A673 (cell line): ENCODE measurements at regions not wholly inside any gene's neighbourhood (a gene's known extent, or its start where the extent isn't known, plus 50 kb on each side); places are given as distances from the start of the nearest gene placed in this dataset.

Source experiments
- BruUV-seq: library from RNA; stranded (reverse); fragments of 400-500 nt; replicated peaks from 2 replicates; lab custom pipeline; 2021; lab: Mats Ljungman, UMichigan
- CTCF ChIA-PET: fragments of 300-600 bp; sonication (Branson Sonifier 250); formaldehyde crosslinking; loops from one replicate; lab custom pipeline; 2022; ENCODE audit warnings: antibody characterized with exemption; lab: Charles Lee
- POLR2A ChIA-PET: fragments of 300-600 bp; sonication (Branson Sonifier 250); formaldehyde crosslinking; loops from one replicate; lab custom pipeline; 2022; ENCODE audit warnings: antibody characterized with exemption; ENCODE audit not compliant: low non-redundant PET; lab: Charles Lee
- DNase-seq: peaks from one replicate; pipeline ENCODE4 v3.0.0-alpha.2; 2015; ENCODE audit warnings: low spot score
- H3K27ac ChIP-seq: fragments of 200-600 bp; sonication (generic); 2 replicates; pipeline ENCODE4 v1.5.1; 2016; ENCODE audit warnings: mixed run types, low read depth, mild to moderate bottlenecking, mixed read lengths, antibody characterized with exemption, low read length; ENCODE audit not compliant: poor library complexity, severe bottlenecking
- H3K27me3 ChIP-seq: fragments of 200-600 bp; sonication (generic); replicated peaks from 2 replicates; pipeline ENCODE4 v1.6.1; 2017; ENCODE audit warnings: mixed run types, low read depth, mild to moderate bottlenecking, mixed read lengths, antibody characterized with exemption, low read length; ENCODE audit not compliant: insufficient read depth, poor library complexity
- H3K36me3 ChIP-seq: fragments of 200-600 bp; sonication (generic); 2 replicates; pipeline ENCODE4 v1.6.1; 2016; ENCODE audit warnings: mixed run types, mild to moderate bottlenecking, mixed read lengths, antibody characterized with exemption, low read length; ENCODE audit not compliant: insufficient read depth, poor library complexity, severe bottlenecking
- H3K4me1 ChIP-seq: fragments of 200-600 bp; sonication (generic); 2 replicates; pipeline ENCODE4 v1.6.1; 2017; ENCODE audit warnings: mixed run types, mild to moderate bottlenecking, mixed read lengths, antibody characterized with exemption, low read length; ENCODE audit not compliant: insufficient read depth, poor library complexity, severe bottlenecking
- H3K4me3 ChIP-seq: fragments of 200-600 bp; sonication (generic); 2 replicates; pipeline ENCODE4 v1.5.1; 2016; ENCODE audit warnings: low read depth, mixed run types, mild to moderate bottlenecking, mixed read lengths, low read length; ENCODE audit not compliant: poor library complexity, severe bottlenecking
- H3K9me3 ChIP-seq: fragments of 200-600 bp; sonication (generic); 2 replicates; pipeline ENCODE4 v1.6.1; 2016; ENCODE audit warnings: mixed run types, low read depth, mild to moderate bottlenecking, mixed read lengths, antibody characterized with exemption, low read length; ENCODE audit not compliant: poor library complexity, severe bottlenecking
- CTCF ChIP-seq: fragments of 300-800, 200-600 bp; sonication (generic); conservative IDR thresholded peaks from 2 replicates; pipeline ENCODE4 v1.5.1; 2017; ENCODE audit warnings: low read depth, mild to moderate bottlenecking, antibody characterized with exemption, low read length, moderate library complexity, mixed read lengths
- EZH2 ChIP-seq: fragments of 200-600 bp; sonication (generic); IDR thresholded peaks from 2 replicates; pipeline ENCODE4 v1.6.1; 2017; ENCODE audit warnings: borderline replicate concordance, low read depth, mild to moderate bottlenecking, mixed read lengths, antibody characterized with exemption, low read length; ENCODE audit not compliant: poor library complexity, severe bottlenecking
- intact Hi-C: fragments of 100-400 bp; cut with micrococcal nuclease; formaldehyde crosslinking; loops from one replicate; pipeline ENCODE4 v1.10.0; 2022; ENCODE audit not compliant: unreplicated experiment

GRCh38 chr16:73315645-73316044 lies 267.7 kb upstream of the ZFHX3 start:
- no TSS peak for BruUV-seq

GRCh38 chr16:73313950-73314349 lies 266.0 kb upstream of the ZFHX3 start:
- BruUV-seq = no TSS peak
- peaks cover 4% of the 10 kb centered on the region for H3K27me3 ChIP-seq
- ChIA-PET POLR2A (no interaction called here), CTCF (no interaction called here)
- TF ChIP-seq CTCF = no peak
- no peak for TF ChIP-seq EZH2
- no peak overlapping the region for H3K27ac ChIP-seq
- intact Hi-C loops = no loop called here
- no peaks in the 10 kb centered on the region for H3K4me1 ChIP-seq
- H3K4me3 ChIP-seq = no peak overlapping the region
- no peak for DNase-seq
- no peaks in the 10 kb centered on the region for H3K36me3 ChIP-seq
- no peaks in the 10 kb centered on the region for H3K9me3 ChIP-seq

More at GRCh38 chr16:73315645-73316044, 267.7 kb upstream of the ZFHX3 start:
- intact Hi-C loops = no loop called here
- no peak overlapping the region for H3K4me3 ChIP-seq
- no peaks in the 10 kb centered on the region for H3K9me3 ChIP-seq
- H3K27ac ChIP-seq = no peak overlapping the region
- POLR2A ChIA-PET = no interaction called here
- CTCF ChIA-PET = no interaction called here
- DNase-seq = no peak
- H3K4me1 ChIP-seq = no peaks in the 10 kb centered on the region
- TF ChIP-seq CTCF = no peak
- no peak for TF ChIP-seq EZH2
- peaks cover 18% of the 10 kb centered on the region for H3K27me3 ChIP-seq
- no peaks in the 10 kb centered on the region for H3K36me3 ChIP-seq

GRCh38 chr16:73311857-73312723 lies 264.2 kb upstream of the ZFHX3 start:
- intact Hi-C loops = no loop called here
- ChIA-PET POLR2A (no interaction called here), CTCF (no interaction called here)
- H3K27ac ChIP-seq = no peak overlapping the region
- no TSS peak for BruUV-seq
- no peaks in the 10 kb centered on the region for H3K9me3 ChIP-seq
- no peaks in the 10 kb centered on the region for H3K4me1 ChIP-seq
- no peak overlapping the region for H3K4me3 ChIP-seq
- no peak for DNase-seq
- peaks cover 6% of the 10 kb centered on the region for H3K27me3 ChIP-seq
- TF ChIP-seq EZH2 = no peak
- TF ChIP-seq CTCF = no peak
- H3K36me3 ChIP-seq = no peaks in the 10 kb centered on the region
